ENCODE measurements at regions not wholly inside any gene's neighbourhood (a gene's known extent, or its start where the extent isn't known, plus 50 kb on each side); places are given as distances from the start of the nearest gene placed in this dataset.

DNA sequence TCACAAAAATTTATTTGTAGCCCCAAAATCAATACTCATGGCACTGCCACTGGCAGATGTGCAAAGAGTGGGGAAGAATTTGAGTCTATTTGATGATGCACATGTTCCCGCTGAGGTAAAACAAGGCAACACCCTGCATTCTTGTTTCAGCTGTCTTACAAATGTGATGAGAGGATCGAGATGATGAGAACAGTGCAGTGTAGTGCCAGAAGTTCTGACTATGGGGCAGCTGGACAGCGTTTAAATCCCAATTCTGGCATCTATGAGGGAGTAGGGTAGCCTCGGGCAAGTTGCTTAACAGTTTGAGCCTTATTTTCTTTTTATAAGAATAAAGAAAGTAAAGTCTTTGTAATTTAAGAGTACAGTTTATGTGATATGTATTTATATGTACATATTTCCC lies 296.7 kb upstream of the FKBP1C start:
- no peaks in the 10 kb centered on the region for H3K9me3 Mint-ChIP-seq (ENCODE audit: unreplicated experiment)
- no peaks in the 10 kb centered on the region for H3K27me3 Mint-ChIP-seq (ENCODE audit: unreplicated experiment)
- H3K27ac Mint-ChIP-seq (ENCODE audit: unreplicated experiment) = no peak overlapping the region
- no peak for TF ChIP-seq CTCF (IDR thresholded peaks at IDR 0.05; ENCODE audit: unreplicated experiment)
- no peak for DNase-seq (ENCODE audit: low spot score)
- H3K4me3 Mint-ChIP-seq (ENCODE audit: unreplicated experiment) = no peak overlapping the region
- no peaks in the 10 kb centered on the region for H3K36me3 Mint-ChIP-seq (ENCODE audit: low read depth, unreplicated experiment)
- H3K4me1 Mint-ChIP-seq (ENCODE audit: unreplicated experiment) = no peaks in the 10 kb centered on the region

- no peak overlapping the region for H3K4me3 Mint-ChIP-seq (ENCODE audit: unreplicated experiment)
- H3K27ac Mint-ChIP-seq (ENCODE audit: unreplicated experiment) = no peak overlapping the region
- no peak for TF ChIP-seq CTCF (IDR thresholded peaks at IDR 0.05; ENCODE audit: unreplicated experiment)
- H3K4me1 Mint-ChIP-seq (ENCODE audit: unreplicated experiment) = no peaks in the 10 kb centered on the region
- H3K36me3 Mint-ChIP-seq (ENCODE audit: low read depth, unreplicated experiment) = no peaks in the 10 kb centered on the region
- no peak for DNase-seq (ENCODE audit: low spot score)
- H3K9me3 Mint-ChIP-seq (ENCODE audit: unreplicated experiment) = peaks cover 4% of the 10 kb centered on the region
- peaks cover 3% of the 10 kb centered on the region for H3K27me3 Mint-ChIP-seq (ENCODE audit: unreplicated experiment)
Measured at GRCh38 chr6:62923728-62924127, 287.5 kb upstream of the FKBP1C start.

- no peaks in the 10 kb centered on the region for H3K4me1 Mint-ChIP-seq (ENCODE audit: unreplicated experiment)
Measured at GRCh38 chr6:62940848-62941247, 270.4 kb upstream of the FKBP1C start.

DNA sequence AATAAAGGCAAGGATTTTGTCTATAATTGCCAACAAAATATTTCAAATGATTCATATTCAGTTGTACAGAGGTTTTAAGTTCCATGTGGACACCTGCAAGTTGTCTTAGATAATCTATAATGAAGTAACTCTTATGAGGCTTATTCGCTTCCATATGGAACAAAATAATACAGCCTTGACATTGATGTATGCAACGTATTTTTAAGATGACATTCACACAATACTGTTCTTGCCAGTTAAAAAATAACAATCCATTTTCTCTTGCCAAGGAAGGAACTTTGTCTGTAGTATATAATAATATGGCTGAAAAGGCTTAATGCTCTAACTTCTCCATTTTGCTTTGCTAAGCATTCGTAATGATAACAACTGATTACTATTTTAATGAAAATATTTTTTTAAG lies 269.3 kb upstream of the FKBP1C start:
- DNase-seq (ENCODE audit: low spot score) = no peak
- TF ChIP-seq CTCF (IDR thresholded peaks at IDR 0.05; ENCODE audit: unreplicated experiment) = no peak
- Mint-ChIP-seq H3K9me3 (ENCODE audit: unreplicated experiment) (no peaks in the 10 kb centered on the region), H3K36me3 (ENCODE audit: low read depth, unreplicated experiment) (no peaks in the 10 kb centered on the region), H3K27me3 (ENCODE audit: unreplicated experiment) (no peaks in the 10 kb centered on the region), H3K4me1 (ENCODE audit: unreplicated experiment) (no peaks in the 10 kb centered on the region), H3K27ac (ENCODE audit: unreplicated experiment) (no peak overlapping the region), H3K4me3 (ENCODE audit: unreplicated experiment) (no peak overlapping the region)

More at GRCh38 chr6:62940848-62941247, 270.4 kb upstream of the FKBP1C start:
- no peak for DNase-seq (ENCODE audit: low spot score)
- Mint-ChIP-seq H3K36me3 (ENCODE audit: low read depth, unreplicated experiment) (no peaks in the 10 kb centered on the region), H3K9me3 (ENCODE audit: unreplicated experiment) (no peaks in the 10 kb centered on the region), H3K4me3 (ENCODE audit: unreplicated experiment) (no peak overlapping the region), H3K27ac (ENCODE audit: unreplicated experiment) (no peak overlapping the region), H3K27me3 (ENCODE audit: unreplicated experiment) (no peaks in the 10 kb centered on the region)
- TF ChIP-seq CTCF (IDR thresholded peaks at IDR 0.05; ENCODE audit: unreplicated experiment) = no peak

- no peaks in the 10 kb centered on the region for H3K4me1 Mint-ChIP-seq (ENCODE audit: unreplicated experiment)
- H3K4me3 Mint-ChIP-seq (ENCODE audit: unreplicated experiment) = no peak overlapping the region
- H3K27ac Mint-ChIP-seq (ENCODE audit: unreplicated experiment) = no peak overlapping the region
- H3K27me3 Mint-ChIP-seq (ENCODE audit: unreplicated experiment) = no peaks in the 10 kb centered on the region
- no peak for DNase-seq (ENCODE audit: low spot score)
- H3K9me3 Mint-ChIP-seq (ENCODE audit: unreplicated experiment) = no peaks in the 10 kb centered on the region
- TF ChIP-seq CTCF (IDR thresholded peaks at IDR 0.05; ENCODE audit: unreplicated experiment) = no peak
- no peaks in the 10 kb centered on the region for H3K36me3 Mint-ChIP-seq (ENCODE audit: low read depth, unreplicated experiment)
Measured at GRCh38 chr6:62968834-62969233, 242.4 kb upstream of the FKBP1C start.
